ENCODE measurements at regions not wholly inside any gene's neighbourhood (a gene's known extent, or its start where the extent isn't known, plus 50 kb on each side); places are given as distances from the start of the nearest gene placed in this dataset.
A peak's percentile ranks its signal among the peaks of the same experiment; 100 is the strongest.

- peak; percentile 91 for TF ChIP-seq CTCF (IDR thresholded peaks at IDR 0.05; ENCODE audit: low read depth, low read length)
Measured at GRCh38 chr17:34420254-34420766, 57.3 kb upstream of the CCL1 start.

GRCh38 chr17:34416116-34416515 lies 53.1 kb upstream of the CCL1 start:
- TF ChIP-seq CTCF (IDR thresholded peaks at IDR 0.05; ENCODE audit: low read depth, low read length), result no peak
- H3K4me3 ChIP-seq (ENCODE audit: low read depth, low read length), result no peak overlapping the region

More at GRCh38 chr17:34420254-34420766, 57.3 kb upstream of the CCL1 start:
- no peak overlapping the region for H3K4me3 ChIP-seq (ENCODE audit: low read depth, low read length)

- H3K4me3 ChIP-seq (ENCODE audit: low read depth, low read length), result no peak overlapping the region
Measured at GRCh38 chr17:34414339-34414738, 51.3 kb upstream of the CCL1 start.

GRCh38 chr17:34413443-34414119 lies 50.5 kb upstream of the CCL1 start:
- H3K4me3 ChIP-seq (ENCODE audit: low read depth, low read length), result no peak overlapping the region
- TF ChIP-seq CTCF (IDR thresholded peaks at IDR 0.05; ENCODE audit: low read depth, low read length), result no peak

More at GRCh38 chr17:34414339-34414738, 51.3 kb upstream of the CCL1 start:
- no peak for TF ChIP-seq CTCF (IDR thresholded peaks at IDR 0.05; ENCODE audit: low read depth, low read length)

- no peak for TF ChIP-seq CTCF (IDR thresholded peaks at IDR 0.05; ENCODE audit: low read depth, low read length)
- H3K4me3 ChIP-seq (ENCODE audit: low read depth, low read length), result no peak overlapping the region
Measured at GRCh38 chr17:34412965-34413441, 50.0 kb upstream of the CCL1 start.

Data from WI38 (cell line).